ENCODE measurements at regions not wholly inside any gene's neighbourhood (a gene's known extent, or its start where the extent isn't known, plus 50 kb on each side); places are given as distances from the start of the nearest gene placed in this dataset.

GRCh38 chr16:79762217-79762616 is 161.7 kb upstream of the MAF start:
- no peak for DNase-seq (ENCODE audit: low spot score)

- no peak for DNase-seq (ENCODE audit: low spot score)
Observed at GRCh38 chr16:79758615-79759346, 158.2 kb upstream of the MAF start.

GRCh38 chr16:79757968-79758367 is 157.4 kb upstream of the MAF start:
- DNase-seq (ENCODE audit: low spot score): no peak

- no peak for DNase-seq (ENCODE audit: low spot score)
Observed at GRCh38 chr16:79757163-79757562, 156.6 kb upstream of the MAF start.

GRCh38 chr16:79756571-79756970 is 156.0 kb upstream of the MAF start:
- DNase-seq (ENCODE audit: low spot score): no peak

- no peak for DNase-seq (ENCODE audit: low spot score)
Observed at GRCh38 chr16:79754501-79754900, 154.0 kb upstream of the MAF start.

- DNase-seq (ENCODE audit: low spot score): no peak
Observed at GRCh38 chr16:79754081-79754480, 153.5 kb upstream of the MAF start.

GRCh38 chr16:79753286-79753685 is 152.7 kb upstream of the MAF start:
- DNase-seq (ENCODE audit: low spot score): no peak

GRCh38 chr16:79752396-79752795 is 151.9 kb upstream of the MAF start:
- no peak for DNase-seq (ENCODE audit: low spot score)

- DNase-seq (ENCODE audit: low spot score): no peak
Observed at GRCh38 chr16:79751471-79752184, 151.1 kb upstream of the MAF start.

- no peak for DNase-seq (ENCODE audit: low spot score)
Observed at GRCh38 chr16:79750311-79750710, 149.8 kb upstream of the MAF start.

- no peak for DNase-seq (ENCODE audit: low spot score)
Observed at GRCh38 chr16:79748629-79749028, 148.1 kb upstream of the MAF start.

GRCh38 chr16:79747688-79748087 is 147.2 kb upstream of the MAF start:
- DNase-seq (ENCODE audit: low spot score): no peak

GRCh38 chr16:79740252-79740651 is 139.7 kb upstream of the MAF start:
- no peak for DNase-seq (ENCODE audit: low spot score)

- DNase-seq (ENCODE audit: low spot score): no peak
Observed at GRCh38 chr16:79735271-79735670, 134.7 kb upstream of the MAF start.

- DNase-seq (ENCODE audit: low spot score): no peak
Observed at GRCh38 chr16:79734721-79735120, 134.2 kb upstream of the MAF start.

GRCh38 chr16:79728923-79729240 is 128.3 kb upstream of the MAF start:
- no peak for DNase-seq (ENCODE audit: low spot score)

GRCh38 chr16:79728048-79728922 is 127.7 kb upstream of the MAF start:
- no peak for DNase-seq (ENCODE audit: low spot score)

- DNase-seq (ENCODE audit: low spot score): no peak
Observed at GRCh38 chr16:79726902-79727301, 126.4 kb upstream of the MAF start.

- no peak for DNase-seq (ENCODE audit: low spot score)
Observed at GRCh38 chr16:79725051-79725450, 124.5 kb upstream of the MAF start.

GRCh38 chr16:79723583-79724168 is 123.1 kb upstream of the MAF start:
- DNase-seq (ENCODE audit: low spot score): no peak

GRCh38 chr16:79721270-79721669 is 120.7 kb upstream of the MAF start:
- DNase-seq (ENCODE audit: low spot score): no peak
